Skeletal muscle tissue (tissue), 3 donors: ENCODE measurements at regions not wholly inside any gene's neighbourhood (a gene's known extent, or its start where the extent isn't known, plus 50 kb on each side); places are given as distances from the start of the nearest gene placed in this dataset.

ENCODE experiments used
- H3K27ac ChIP-seq: one replicate; pipeline ENCODE4 v1.7.0; 2013; ENCODE audit warnings: mild to moderate bottlenecking, low read depth, low read length, inconsistent platforms
- H3K27me3 ChIP-seq, 3 donors: one replicate each; pipeline ENCODE4 v1.7.0; 2013; ENCODE audit warnings: low read length in 3 of 3; ENCODE audit not compliant: control insufficient read depth in 3 of 3, insufficient read depth in 3 of 3
- H3K36me3 ChIP-seq, 3 donors: one replicate each; pipeline ENCODE4 v1.7.0; 2013; ENCODE audit warnings: low read length in 3 of 3; ENCODE audit not compliant: control insufficient read depth in 3 of 3, insufficient read depth in 3 of 3
- H3K4me1 ChIP-seq, 3 donors: one replicate each; pipeline ENCODE4 v1.7.0; 2013; ENCODE audit warnings: low read length in 3 of 3, mild to moderate bottlenecking in 3 of 3; ENCODE audit not compliant: control insufficient read depth in 3 of 3, insufficient read depth in 3 of 3
- H3K4me3 ChIP-seq, 3 donors: one replicate each; pipeline ENCODE4 v1.7.0; 2013; ENCODE audit warnings: low read length in 3 of 3
- H3K9ac ChIP-seq, 3 donors: one replicate each; pipeline ENCODE4 v1.7.0; 2013; ENCODE audit warnings: low read length in 3 of 3, mild to moderate bottlenecking in 3 of 3, moderate library complexity in 2 of 3, low read depth in 1 of 3
- H3K9me3 ChIP-seq, 3 donors: one replicate each; pipeline ENCODE4 v1.7.0; 2013; ENCODE audit warnings: low read length in 3 of 3; ENCODE audit not compliant: control insufficient read depth in 3 of 3
- donor health status: Osteomylitis.

- no peaks in the 10 kb centered on the region for H3K27me3 ChIP-seq
- no peaks in the 10 kb centered on the region for H3K9me3 ChIP-seq
- no peaks in the 10 kb centered on the region for H3K4me1 ChIP-seq
- H3K4me3 ChIP-seq: no peak overlapping the region
- no peak overlapping the region for H3K9ac ChIP-seq
- no peaks in the 10 kb centered on the region for H3K36me3 ChIP-seq
- no peak overlapping the region for H3K27ac ChIP-seq
Observed at GRCh38 chr1:60745484-60745883, 336.9 kb upstream of the NFIA start.

- no peaks in the 10 kb centered on the region for H3K4me1 ChIP-seq
- H3K9me3 ChIP-seq: no peaks in the 10 kb centered on the region
- no peaks in the 10 kb centered on the region for H3K36me3 ChIP-seq
- no peaks in the 10 kb centered on the region for H3K27me3 ChIP-seq
- H3K4me3 ChIP-seq: no peak overlapping the region
- H3K27ac ChIP-seq: no peak overlapping the region
- no peak overlapping the region for H3K9ac ChIP-seq
Observed at GRCh38 chr1:60742339-60742738, 340.0 kb upstream of the NFIA start.

GRCh38 chr1:60740154-60740553 lies 342.2 kb upstream of the NFIA start:
- Histone ChIP-seq H3K27ac (no peak overlapping the region), H3K4me3 (no peak overlapping the region), H3K9me3 (no peaks in the 10 kb centered on the region), H3K9ac (no peak overlapping the region), H3K36me3 (no peaks in the 10 kb centered on the region), H3K4me1 (no peaks in the 10 kb centered on the region), H3K27me3 (no peaks in the 10 kb centered on the region)

GRCh38 chr1:60739729-60740128 lies 342.6 kb upstream of the NFIA start:
- H3K9me3 ChIP-seq: no peaks in the 10 kb centered on the region
- H3K4me3 ChIP-seq: no peak overlapping the region
- H3K36me3 ChIP-seq: no peaks in the 10 kb centered on the region
- H3K9ac ChIP-seq: no peak overlapping the region
- no peaks in the 10 kb centered on the region for H3K4me1 ChIP-seq
- no peaks in the 10 kb centered on the region for H3K27me3 ChIP-seq
- H3K27ac ChIP-seq: no peak overlapping the region

- no peaks in the 10 kb centered on the region for H3K9me3 ChIP-seq
- H3K36me3 ChIP-seq: no peaks in the 10 kb centered on the region
- H3K4me3 ChIP-seq: no peak overlapping the region
- H3K27me3 ChIP-seq: no peaks in the 10 kb centered on the region
- no peaks in the 10 kb centered on the region for H3K4me1 ChIP-seq
- no peak overlapping the region for H3K9ac ChIP-seq
- no peak overlapping the region for H3K27ac ChIP-seq
Observed at GRCh38 chr1:60732977-60733401, 349.4 kb upstream of the NFIA start.

- H3K4me1 ChIP-seq: no peaks in the 10 kb centered on the region
- no peak overlapping the region for H3K27ac ChIP-seq
- H3K4me3 ChIP-seq: no peak overlapping the region
- H3K36me3 ChIP-seq: no peaks in the 10 kb centered on the region
- H3K9ac ChIP-seq: no peak overlapping the region
- no peaks in the 10 kb centered on the region for H3K9me3 ChIP-seq
- H3K27me3 ChIP-seq: no peaks in the 10 kb centered on the region
Observed at GRCh38 chr1:60731321-60731720, 351.0 kb upstream of the NFIA start.

- no peaks in the 10 kb centered on the region for H3K9me3 ChIP-seq
- H3K9ac ChIP-seq: no peak overlapping the region
- H3K27me3 ChIP-seq: no peaks in the 10 kb centered on the region
- no peaks in the 10 kb centered on the region for H3K36me3 ChIP-seq
- H3K27ac ChIP-seq: no peak overlapping the region
- no peak overlapping the region for H3K4me3 ChIP-seq
- no peaks in the 10 kb centered on the region for H3K4me1 ChIP-seq
Observed at GRCh38 chr1:60727552-60727951, 354.8 kb upstream of the NFIA start.

- Histone ChIP-seq H3K4me1 (no peaks in the 10 kb centered on the region), H3K27me3 (no peaks in the 10 kb centered on the region), H3K36me3 (no peaks in the 10 kb centered on the region), H3K9ac (no peak overlapping the region), H3K27ac (no peak overlapping the region), H3K9me3 (peaks cover 0 to 3% (median 0%) of the 10 kb centered on the region in 3 donors), H3K4me3 (no peak overlapping the region)
Observed at GRCh38 chr1:60716472-60716871, 365.9 kb upstream of the NFIA start.

- H3K36me3 ChIP-seq: no peaks in the 10 kb centered on the region
- H3K4me3 ChIP-seq: no peak overlapping the region
- no peaks in the 10 kb centered on the region for H3K27me3 ChIP-seq
- no peak overlapping the region for H3K27ac ChIP-seq
- no peak overlapping the region for H3K9ac ChIP-seq
- no peaks in the 10 kb centered on the region for H3K4me1 ChIP-seq
- H3K9me3 ChIP-seq: peaks cover 0 to 5% (median 0%) of the 10 kb centered on the region in 3 donors
Observed at GRCh38 chr1:60715970-60716369, 366.4 kb upstream of the NFIA start.

GRCh38 chr1:60709426-60709825 lies 372.9 kb upstream of the NFIA start:
- Histone ChIP-seq H3K4me3 (no peak overlapping the region), H3K27me3 (no peaks in the 10 kb centered on the region), H3K4me1 (no peaks in the 10 kb centered on the region), H3K36me3 (no peaks in the 10 kb centered on the region), H3K9ac (no peak overlapping the region), H3K9me3 (peaks cover 0 to 5% (median 0%) of the 10 kb centered on the region in 3 donors), H3K27ac (no peak overlapping the region)

- no peak overlapping the region for H3K9ac ChIP-seq
- no peaks in the 10 kb centered on the region for H3K36me3 ChIP-seq
- no peaks in the 10 kb centered on the region for H3K4me1 ChIP-seq
- no peaks in the 10 kb centered on the region for H3K9me3 ChIP-seq
- H3K27ac ChIP-seq: no peak overlapping the region
- H3K27me3 ChIP-seq: no peaks in the 10 kb centered on the region
- H3K4me3 ChIP-seq: no peak overlapping the region
Observed at GRCh38 chr1:60705026-60705425, 377.3 kb upstream of the NFIA start.
